H1 (cell line): ENCODE measurements at regions not wholly inside any gene's neighbourhood (a gene's known extent, or its start where the extent isn't known, plus 50 kb on each side); places are given as distances from the start of the nearest gene placed in this dataset.

Source experiments
- CTCF ChIA-PET: fragments of 300-600 bp; sonication (Branson Sonifier 250); formaldehyde crosslinking; loops from one replicate; lab custom pipeline; 2021; ENCODE audit not compliant: partially characterized antibody; lab: Charles Lee
- POLR2A ChIA-PET: fragments of 300-600 bp; sonication (Branson Sonifier 250); formaldehyde crosslinking; loops from one replicate; lab custom pipeline; 2021; ENCODE audit warnings: inconsistent platforms; ENCODE audit not compliant: partially characterized antibody; lab: Charles Lee
- DNase-seq, 2 experiments: peaks; one replicate each; pipeline versions ENCODE4 v3.0.0 to v3.0.0-alpha.2; 2010 to 2022; ENCODE audit warnings: low spot score in 2 of 2, low read depth in 1 of 2, mixed read lengths in 1 of 2
- FAIRE-seq: peaks from 2 replicates; lab custom pipeline; 2011; peaks lifted over from hg19 to GRCh38; lab: Jason Lieb, UNC
- H2AFZ ChIP-seq: 2 replicates; pipeline ENCODE4 v1.8.1; 2012; ENCODE audit warnings: low read length, inconsistent platforms
- H2AK5ac ChIP-seq: 2 replicates; pipeline ENCODE4 v1.6.1; 2013; ENCODE audit warnings: low read depth, low read length
- H2BK120ac ChIP-seq: replicated peaks from 2 replicates; pipeline ENCODE3; 2013; ENCODE audit warnings: low read depth, low read length, inconsistent platforms
- H2BK12ac ChIP-seq: 2 replicates; pipeline ENCODE4 v1.6.1; 2013; ENCODE audit warnings: low read depth, low read length
- H2BK15ac ChIP-seq: 2 replicates; pipeline ENCODE4 v1.6.1; 2013; ENCODE audit warnings: low read length
- H2BK20ac ChIP-seq: 2 replicates; pipeline ENCODE4 v1.6.1; 2013; ENCODE audit warnings: low read length
- H2BK5ac ChIP-seq: 2 replicates; pipeline ENCODE4 v1.6.1; 2013; ENCODE audit warnings: low read depth, low read length
- H3K14ac ChIP-seq: 2 replicates; pipeline ENCODE4 v1.6.1; 2013; ENCODE audit warnings: inconsistent platforms; ENCODE audit not compliant: insufficient read length
- H3K18ac ChIP-seq: 2 replicates; pipeline ENCODE4 v1.6.1; 2013; ENCODE audit warnings: low read length; ENCODE audit errors: extremely low read depth
- H3K23ac ChIP-seq: 2 replicates; pipeline ENCODE4 v1.6.1; 2013; ENCODE audit warnings: inconsistent platforms; ENCODE audit not compliant: insufficient read length
- H3K23me2 ChIP-seq: 2 replicates; pipeline ENCODE4 v1.6.1; 2013; ENCODE audit warnings: low read depth, low read length
- H3K27ac ChIP-seq: 2 replicates; pipeline ENCODE4 v1.6.1; 2011; ENCODE audit warnings: low read depth, low read length, inconsistent platforms
- H3K27me3 ChIP-seq, 4 experiments: replicated peaks in 1 of 4; 1 replicate in 1 of 4; 2 replicates in 3 of 4; pipeline versions ENCODE4 v1.6.1 to v1.8.1; 2011 to 2013; ENCODE audit warnings: low read length in 3 of 4, mild to moderate bottlenecking in 3 of 4, inconsistent platforms in 2 of 4, mixed read lengths in 2 of 4, moderate library complexity in 1 of 4; ENCODE audit not compliant: control insufficient read depth in 3 of 4, insufficient read depth in 3 of 4; ENCODE audit errors: extremely low read depth in 1 of 4
- H3K36me3 ChIP-seq, 4 experiments: 2 replicates each; pipeline versions ENCODE4 v1.6.1 to v1.8.1; 2011 to 2013; ENCODE audit warnings: mild to moderate bottlenecking in 4 of 4, low read length in 3 of 4, moderate library complexity in 2 of 4, control low read depth in 1 of 4, inconsistent platforms in 1 of 4; ENCODE audit not compliant: insufficient read depth in 4 of 4, control insufficient read depth in 2 of 4
- H3K4ac ChIP-seq: replicated peaks from 2 replicates; pipeline ENCODE3; 2013; ENCODE audit warnings: low read length, low read depth, mixed read lengths, inconsistent platforms; ENCODE audit not compliant: insufficient read length
- H3K4me1 ChIP-seq, 4 experiments: replicated peaks in 1 of 4; 1 replicate in 1 of 4; 2 replicates in 3 of 4; pipeline versions ENCODE4 v1.6.1 to v1.8.1; 2011 to 2013; ENCODE audit warnings: low read length in 3 of 4, inconsistent platforms in 2 of 4, mixed read lengths in 1 of 4; ENCODE audit not compliant: insufficient read depth in 4 of 4, control insufficient read depth in 3 of 4
- H3K4me2 ChIP-seq, 2 experiments: 2 replicates each; pipeline versions ENCODE4 v1.6.1 to v1.8.1; 2011 to 2013; ENCODE audit warnings: low read depth in 2 of 2, low read length in 2 of 2, control low read depth in 1 of 2, inconsistent platforms in 1 of 2, mild to moderate bottlenecking in 1 of 2; ENCODE audit not compliant: insufficient read depth in 1 of 2
- H3K4me3 ChIP-seq, 4 experiments: fragments of 200-600, 300-600 bp in 1 of 4; sonication (generic), shearing (Covaris generic), sonication (Bioruptor Twin) in 1 of 4; 2 replicates each; pipeline versions ENCODE4 v1.5.1 to v1.8.1; 2011 to 2016; ENCODE audit warnings: low read length in 4 of 4, low read depth in 3 of 4, control low read depth in 2 of 4, inconsistent platforms in 2 of 4, mild to moderate bottlenecking in 2 of 4, mixed read lengths in 1 of 4, moderate library complexity in 1 of 4; ENCODE audit not compliant: insufficient read depth in 2 of 4; ENCODE audit errors: extremely low read depth in 1 of 4
- H3K56ac ChIP-seq: replicated peaks from 2 replicates; pipeline ENCODE3; 2013; ENCODE audit warnings: low read depth, mild to moderate bottlenecking, mixed read lengths, low read length, inconsistent platforms; ENCODE audit not compliant: insufficient read length
- H3K79me1 ChIP-seq: 2 replicates; pipeline ENCODE4 v1.6.1; 2013; ENCODE audit warnings: low read depth, low read length, control low read depth
- H3K79me2 ChIP-seq, 2 experiments: 2 replicates each; pipeline versions ENCODE4 v1.6.1 to v1.8.1; 2012 to 2013; ENCODE audit warnings: low read length in 2 of 2, mild to moderate bottlenecking in 2 of 2, inconsistent platforms in 1 of 2; ENCODE audit not compliant: insufficient read depth in 2 of 2, control insufficient read depth in 1 of 2
- H3K9ac ChIP-seq, 4 experiments: replicated peaks in 1 of 4; 1 replicate in 1 of 4; 2 replicates in 3 of 4; pipeline versions ENCODE4 v1.6.1 to v1.8.1; 2011 to 2013; ENCODE audit warnings: low read depth in 3 of 4, low read length in 3 of 4, control low read depth in 2 of 4, mild to moderate bottlenecking in 2 of 4, moderate library complexity in 2 of 4, inconsistent platforms in 1 of 4; ENCODE audit errors: extremely low read depth in 1 of 4
- H3K9me3 ChIP-seq, 2 experiments: 2 replicates each; pipeline versions ENCODE4 v1.6.1 to v1.8.1; 2012 to 2013; ENCODE audit warnings: mild to moderate bottlenecking in 2 of 2, moderate library complexity in 2 of 2, control low read depth in 1 of 2, inconsistent platforms in 1 of 2, low read depth in 1 of 2, low read length in 1 of 2, mixed read lengths in 1 of 2; ENCODE audit not compliant: insufficient read depth in 2 of 2
- H4K20me1 ChIP-seq, 2 experiments: replicated peaks in 1 of 2; 2 replicates each; pipeline versions ENCODE3 to v1.8.1; 2011 to 2013; ENCODE audit warnings: inconsistent platforms in 2 of 2, low read length in 2 of 2, mild to moderate bottlenecking in 1 of 2; ENCODE audit not compliant: insufficient read depth in 2 of 2, control insufficient read depth in 1 of 2
- H4K5ac ChIP-seq: 2 replicates; pipeline ENCODE4 v1.6.1; 2013; ENCODE audit warnings: low read length, low read depth, mixed read lengths, inconsistent platforms; ENCODE audit not compliant: insufficient read length
- H4K8ac ChIP-seq: 2 replicates; pipeline ENCODE4 v1.8.0; 2013; ENCODE audit warnings: mild to moderate bottlenecking, moderate library complexity, low read length, inconsistent platforms; ENCODE audit not compliant: insufficient read depth; ENCODE audit errors: extremely low read depth
- H4K91ac ChIP-seq: replicated peaks from 2 replicates; pipeline ENCODE3; 2013; ENCODE audit warnings: low read length, mixed read lengths, inconsistent platforms; ENCODE audit not compliant: insufficient read length
- CTCF ChIP-seq, 3 experiments: IDR thresholded peaks; 1 replicate in 2 of 3; 2 replicates in 1 of 3; pipeline versions ENCODE4 v1.5.1 to v1.6.1; 2011; ENCODE audit warnings: low read length in 3 of 3, mild to moderate bottlenecking in 3 of 3, inconsistent platforms in 2 of 3, low read depth in 1 of 3, moderate library complexity in 1 of 3; ENCODE audit not compliant: insufficient read depth in 1 of 3; ENCODE audit errors: control extremely low read depth in 1 of 3
- RAD21 ChIP-seq, 2 experiments: IDR thresholded peaks in 1 of 2; conservative IDR thresholded peaks in 1 of 2; 2 replicates each; pipeline ENCODE4 v1.6.1; 2011; ENCODE audit warnings: low read depth in 2 of 2, low read length in 2 of 2, improper control_type of control experiment in 1 of 2, inconsistent platforms in 1 of 2, mild to moderate bottlenecking in 1 of 2, moderate library complexity in 1 of 2
- RFX5 ChIP-seq: IDR thresholded peaks from 2 replicates; pipeline ENCODE4 v1.6.1; 2011; ENCODE audit warnings: low read depth, low read length, improper control_type of control experiment, borderline replicate concordance
- WGBS, 2 experiments: shearing (Covaris generic) in 1 of 2; methylation state at CpG; one replicate each; pipeline versions ENCODE4 v1.1.6 to v1.1.7; 2013 to 2015; ENCODE audit warnings: low lambda C conversion rate in 2 of 2, mixed read lengths in 2 of 2, inconsistent platforms in 1 of 2, low coverage in 1 of 2, missing lambda C conversion rate in 1 of 2; ENCODE audit not compliant: insufficient replicate concordance in 2 of 2, insufficient coverage in 1 of 2, insufficient read length in 1 of 2; ENCODE audit errors: extremely low coverage in 1 of 2, missing lambda C conversion rate in 1 of 2; 5-methylcytosine and 5-hydroxymethylcytosine counted together

- Histone ChIP-seq H4K5ac (no peak overlapping the region), H3K4me3 (no peak overlapping the region), H3K14ac (no peak overlapping the region), H2AK5ac (no peak overlapping the region), H2BK120ac (no peak overlapping the region), H3K27me3 (no peaks in the 10 kb centered on the region), H3K9ac (no peak overlapping the region), H3K4ac (no peak overlapping the region), H4K91ac (no peak overlapping the region), H3K18ac (no peak overlapping the region), H2BK15ac (no peak overlapping the region), H3K36me3 (no peaks in the 10 kb centered on the region), H2BK12ac (no peak overlapping the region), H3K4me1 (no peaks in the 10 kb centered on the region), H4K20me1 (no peaks in the 10 kb centered on the region), H3K4me2 (no peak overlapping the region), H3K23me2 (no peaks in the 10 kb centered on the region), H3K79me2 (no peaks in the 10 kb centered on the region), H3K56ac (no peak overlapping the region), H4K8ac (no peak overlapping the region), H3K23ac (no peak overlapping the region), H2BK5ac (no peak overlapping the region), H2BK20ac (no peak overlapping the region), H3K79me1 (no peaks in the 10 kb centered on the region), H3K9me3 (no peaks in the 10 kb centered on the region), H3K27ac (no peak overlapping the region), H2AFZ (no peak overlapping the region)
- TF ChIP-seq RFX5 (no peak), RAD21 (IDR thresholded peaks at IDR 0.05 in 1 of 2, conservative IDR thresholded peaks at IDR 0.05 in 1 of 2; ENCODE audit: low read depth in 2 of 2, low read length in 2 of 2) (peak; percentile 33 to 34; a peak in 3 of 4 replicates), CTCF (IDR thresholded peaks at IDR 0.05; ENCODE audit: control extremely low read depth in 1 of 3, insufficient read depth in 1 of 3, low read depth in 1 of 3, low read length in 3 of 3) (peak in 2 of 3 experiments; percentile 17 to 46; a peak in 2 of 4 replicates)
- no peak for DNase-seq
- FAIRE-seq, result no peak
- CTCF ChIA-PET, result interaction anchor here (0.7 to 2.4 kb wide), 19 partner anchors 11 to 470 kb away, joined by 3 to 15 read pairs (median 4); no protein-coding TSS in a partner anchor
- 87% methylated on average over 4 of the region's 4 CpGs; no CpG with 5 or more reads in 1 of the 2 experiments for WGBS, 2 experiments
- POLR2A ChIA-PET, result no interaction called here
These were observed 395.8 kb upstream of the MARCKS start for GRCh38 chr6:113461153-113461932.
